Transverse colon (tissue), 4 donors: ENCODE measurements at regions not wholly inside any gene's neighbourhood (a gene's known extent, or its start where the extent isn't known, plus 50 kb on each side); places are given as distances from the start of the nearest gene placed in this dataset.

Experiments used
- DNase-seq: peaks from one replicate; pipeline ENCODE4 v3.0.0-alpha.2; 2019
- H3K27ac ChIP-seq, 4 donors: fragments of 200-600 bp; sonication (generic); 2 replicates each; pipeline ENCODE4 v1.5.1; 2016 to 2018; ENCODE audit warnings: inconsistent platforms in 4 of 4
- H3K27me3 ChIP-seq: fragments of 200-600 bp; sonication (generic); 2 replicates; pipeline ENCODE4 v1.5.1; 2017; ENCODE audit warnings: inconsistent platforms
- H3K36me3 ChIP-seq, 4 donors: fragments of 200-600 bp; sonication (generic); 2 replicates each; pipeline ENCODE4 v1.5.1; 2017 to 2019; ENCODE audit warnings: inconsistent platforms in 4 of 4
- H3K4me1 ChIP-seq, 4 donors: fragments of 200-600 bp; sonication (generic); 2 replicates each; pipeline ENCODE4 v1.5.1; 2017 to 2020; ENCODE audit warnings: inconsistent platforms in 4 of 4
- H3K4me3 ChIP-seq, 4 donors: fragments of 200-600 bp; sonication (generic); 1 replicate in 1 of 4; 2 replicates in 3 of 4; pipeline versions ENCODE4 v1.5.1 to v1.6.1; 2017 to 2019; ENCODE audit warnings: inconsistent platforms in 4 of 4
- H3K9me3 ChIP-seq, 2 donors: fragments of 200-600 bp; sonication (generic); 2 replicates each; pipeline ENCODE4 v1.5.1; 2017 to 2019; ENCODE audit warnings: inconsistent platforms in 2 of 2
- CTCF ChIP-seq, 5 experiments: fragments of 200-600 bp in 3 of 5; fragments of 450-650 bp in 2 of 5; sonication (generic) in 3 of 5; IDR thresholded peaks; 1 replicate in 2 of 5; 2 replicates in 3 of 5; pipeline ENCODE4 v1.5.1; 2016 to 2017; ENCODE audit warnings: antibody characterized with exemption in 5 of 5, inconsistent platforms in 3 of 5, mild to moderate bottlenecking in 2 of 5, moderate library complexity in 1 of 5
- EP300 ChIP-seq: sonication (generic); formaldehyde crosslinking; IDR thresholded peaks from one replicate; pipeline ENCODE4 v1.6.1; 2017; ENCODE audit warnings: antibody characterized with exemption, low read depth
- POLR2A ChIP-seq: fragments of 450-650 bp; IDR thresholded peaks from one replicate; pipeline ENCODE4 v1.6.1; 2016; ENCODE audit warnings: antibody characterized with exemption, mild to moderate bottlenecking, moderate library complexity
- POLR2AphosphoS5 ChIP-seq, 3 donors: sonication (generic); formaldehyde crosslinking; IDR thresholded peaks; one replicate each; pipeline ENCODE4 v1.6.1; 2016; ENCODE audit warnings: antibody characterized with exemption in 3 of 3
- WGBS, 2 donors: methylation state at CpG; one replicate each; pipeline ENCODE4 v1.1.5; 2018; ENCODE audit warnings: low coverage in 1 of 2; 5-methylcytosine and 5-hydroxymethylcytosine counted together
- in situ Hi-C, 4 donors: fragments of 200-750 bp; cut with MboI; loops; one replicate each; pipeline versions ENCODE4 v1.15.0 to v1.15.1; 2017; ENCODE audit warnings: low sequenced_read_pairs in 3 of 4, low pct_ligation_motif_present in 1 of 4, low pct_unique_long_range_greater_than_20kb in 1 of 4
- intact Hi-C: fragments of 100-400 bp; cut with DNase I; formaldehyde crosslinking; loops from one replicate; pipeline ENCODE4 v1.15.1; 2023; ENCODE audit warnings: low total_unique reads

GRCh38 chr2:129800285-129800684 lies 179.2 kb upstream of the RAB6C start:
- TF ChIP-seq CTCF (IDR thresholded peaks at IDR 0.05) (no peak), POLR2A (no peak), POLR2AphosphoS5 (IDR thresholded peaks at IDR 0.05) (no peak), EP300 (no peak)
- H3K27me3 ChIP-seq = no peaks in the 10 kb centered on the region
- DNase-seq = no peak
- 69 to 86% methylated on average over 5 of the region's 5 CpGs for WGBS, 2 donors
- no peaks in the 10 kb centered on the region for H3K9me3 ChIP-seq
- H3K36me3 ChIP-seq = no peaks in the 10 kb centered on the region
- in situ Hi-C loops = no loop called here
- no peaks in the 10 kb centered on the region for H3K4me1 ChIP-seq
- no peak overlapping the region for H3K27ac ChIP-seq
- intact Hi-C loops = no loop called here
- no peak overlapping the region for H3K4me3 ChIP-seq

GRCh38 chr2:129800686-129801085 lies 178.8 kb upstream of the RAB6C start:
- no peak for TF ChIP-seq CTCF (IDR thresholded peaks at IDR 0.05)
- TF ChIP-seq POLR2A = no peak
- TF ChIP-seq EP300 = no peak
- TF ChIP-seq POLR2AphosphoS5 (IDR thresholded peaks at IDR 0.05) = no peak
- Histone ChIP-seq H3K9me3 (no peaks in the 10 kb centered on the region), H3K27me3 (no peaks in the 10 kb centered on the region), H3K27ac (no peak overlapping the region), H3K36me3 (no peaks in the 10 kb centered on the region), H3K4me3 (no peak overlapping the region), H3K4me1 (no peaks in the 10 kb centered on the region)
- WGBS, 2 donors = 59 to 67% methylated on average over 3 to 5 of the region's 5 CpGs
- in situ Hi-C loops (no loop called here), intact Hi-C loops (no loop called here)
- no peak for DNase-seq

GRCh38 chr2:129801575-129801974 lies 177.9 kb upstream of the RAB6C start:
- no peaks in the 10 kb centered on the region for H3K9me3 ChIP-seq
- no peaks in the 10 kb centered on the region for H3K4me1 ChIP-seq
- in situ Hi-C loops (no loop called here), intact Hi-C loops (no loop called here)
- H3K4me3 ChIP-seq = no peak overlapping the region
- no peak overlapping the region for H3K27ac ChIP-seq
- no peaks in the 10 kb centered on the region for H3K36me3 ChIP-seq
- TF ChIP-seq CTCF (IDR thresholded peaks at IDR 0.05) (no peak), EP300 (no peak), POLR2AphosphoS5 (IDR thresholded peaks at IDR 0.05) (no peak), POLR2A (no peak)
- DNase-seq = no peak
- 50 to 81% methylated on average over 1 of the region's 1 CpG for WGBS, 2 donors
- H3K27me3 ChIP-seq = no peaks in the 10 kb centered on the region

- Histone ChIP-seq H3K27ac (no peak overlapping the region), H3K36me3 (no peaks in the 10 kb centered on the region), H3K9me3 (no peaks in the 10 kb centered on the region), H3K27me3 (no peaks in the 10 kb centered on the region), H3K4me3 (no peak overlapping the region), H3K4me1 (no peaks in the 10 kb centered on the region)
- TF ChIP-seq CTCF (IDR thresholded peaks at IDR 0.05) (no peak), POLR2A (no peak), EP300 (no peak), POLR2AphosphoS5 (IDR thresholded peaks at IDR 0.05) (no peak)
- in situ Hi-C loops (no loop called here), intact Hi-C loops (no loop called here)
- 72 to 88% methylated on average over 2 to 5 of the region's 5 CpGs for WGBS, 2 donors
- DNase-seq = no peak
Measured at GRCh38 chr2:129802290-129802689, 177.2 kb upstream of the RAB6C start.
